OCI-LY3 (cell line): ENCODE measurements at regions not wholly inside any gene's neighbourhood (a gene's known extent, or its start where the extent isn't known, plus 50 kb on each side); places are given as distances from the start of the nearest gene placed in this dataset.

Experiments
- EZH2phosphoT487 ChIP-seq: fragments of 200-600 bp; shearing (Covaris generic); IDR thresholded peaks from 2 replicates; pipeline ENCODE4 v1.6.1; 2018; ENCODE audit warnings: antibody characterized with exemption, mixed run types, low read depth
- TF ChIP-seq, protein P1 (sequence below): fragments of 200-600, 300-600 bp; sonication (generic); IDR thresholded peaks from 2 replicates; pipeline ENCODE4 v1.5.1; 2014; ENCODE audit warnings: antibody characterized with exemption, low read length, low read depth

DNA sequence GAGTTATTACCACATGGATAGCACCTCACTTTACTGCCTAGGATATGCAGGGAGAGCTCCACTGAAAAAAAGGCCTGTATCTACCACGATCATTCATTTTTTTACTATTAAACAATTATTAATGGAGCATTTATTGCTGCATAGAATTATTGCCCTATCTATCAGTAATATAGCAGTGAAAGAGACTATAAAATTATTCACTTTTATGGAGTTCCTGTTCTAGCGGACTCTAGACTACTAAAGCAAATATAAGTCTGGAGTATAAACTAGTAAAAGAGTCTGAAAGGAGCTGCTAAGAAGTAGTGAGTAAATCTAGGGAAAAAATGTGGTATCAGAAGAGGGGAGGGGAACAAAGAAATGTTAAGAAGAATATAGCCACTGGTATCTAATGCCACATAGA lies 150.4 kb upstream of the CYLC2 start:
- TF ChIP-seq, protein P1, sequence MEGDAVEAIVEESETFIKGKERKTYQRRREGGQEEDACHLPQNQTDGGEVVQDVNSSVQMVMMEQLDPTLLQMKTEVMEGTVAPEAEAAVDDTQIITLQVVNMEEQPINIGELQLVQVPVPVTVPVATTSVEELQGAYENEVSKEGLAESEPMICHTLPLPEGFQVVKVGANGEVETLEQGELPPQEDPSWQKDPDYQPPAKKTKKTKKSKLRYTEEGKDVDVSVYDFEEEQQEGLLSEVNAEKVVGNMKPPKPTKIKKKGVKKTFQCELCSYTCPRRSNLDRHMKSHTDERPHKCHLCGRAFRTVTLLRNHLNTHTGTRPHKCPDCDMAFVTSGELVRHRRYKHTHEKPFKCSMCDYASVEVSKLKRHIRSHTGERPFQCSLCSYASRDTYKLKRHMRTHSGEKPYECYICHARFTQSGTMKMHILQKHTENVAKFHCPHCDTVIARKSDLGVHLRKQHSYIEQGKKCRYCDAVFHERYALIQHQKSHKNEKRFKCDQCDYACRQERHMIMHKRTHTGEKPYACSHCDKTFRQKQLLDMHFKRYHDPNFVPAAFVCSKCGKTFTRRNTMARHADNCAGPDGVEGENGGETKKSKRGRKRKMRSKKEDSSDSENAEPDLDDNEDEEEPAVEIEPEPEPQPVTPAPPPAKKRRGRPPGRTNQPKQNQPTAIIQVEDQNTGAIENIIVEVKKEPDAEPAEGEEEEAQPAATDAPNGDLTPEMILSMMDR = no peak
- no peak for TF ChIP-seq EZH2phosphoT487
